HCT116 (cell line): ENCODE measurements at regions not wholly inside any gene's neighbourhood (a gene's known extent, or its start where the extent isn't known, plus 50 kb on each side); places are given as distances from the start of the nearest gene placed in this dataset.

Source experiments
- ATAC-seq: fragments of 200-7000 bp; cut with Tn5 transposase; 2 replicates; pipeline ENCODE4 v1.9.1; 2020; ENCODE audit warnings: mild to moderate bottlenecking, moderate library complexity
- BruUV-seq: library from RNA; stranded (reverse); fragments of 400-500 nt; replicated peaks from 2 replicates; lab custom pipeline; 2021; lab: Mats Ljungman, UMichigan
- CTCF ChIA-PET: fragments of 300-600 bp; sonication (Branson Sonifier 250); formaldehyde crosslinking; loops from one replicate; lab custom pipeline; 2021; ENCODE audit warnings: antibody characterized with exemption; lab: Charles Lee
- POLR2A ChIA-PET: fragments of 300-600, 350-600 bp; sonication (Branson Sonifier 250); formaldehyde crosslinking; loops from one replicate; lab custom pipeline; 2021; ENCODE audit warnings: antibody characterized with exemption; lab: Charles Lee
- RAD21 ChIA-PET, 2 experiments: fragments of 300-600 bp; sonication (Branson Sonifier 250); formaldehyde crosslinking; loops; one replicate each; lab custom pipeline; 2023; ENCODE audit warnings: low total read pairs in 2 of 2; ENCODE audit not compliant: uncharacterized antibody in 2 of 2, unreplicated experiment in 2 of 2, low non-redundant PET in 1 of 2; lab: Charles Lee
- DNase-seq: peaks from one replicate; pipeline ENCODE4 v3.0.0-alpha.2; 2010; ENCODE audit warnings: low read depth, low spot score
- H2AFZ ChIP-seq: fragments of 200-600 bp; shearing (Covaris generic), sonication (generic); 2 replicates; pipeline ENCODE4 v1.6.1; 2017; ENCODE audit warnings: low read depth, mixed run types, mixed read lengths, antibody characterized with exemption, low read length; ENCODE audit not compliant: poor library complexity, severe bottlenecking
- H3K27ac ChIP-seq: 2 replicates; pipeline ENCODE4 v1.5.1; 2012; ENCODE audit warnings: low read depth, low read length
- H3K27me3 ChIP-seq: fragments of 200-600 bp; sonication (generic); 2 replicates; pipeline ENCODE4 v1.6.1; 2016; ENCODE audit warnings: mixed run types, low read length, mixed read lengths; ENCODE audit not compliant: insufficient read depth
- H3K36me3 ChIP-seq, 2 experiments: fragments of 200-500 bp in 1 of 2; fragments of 200-600 bp in 1 of 2; sonication (Bioruptor generic) in 1 of 2; sonication (generic) in 1 of 2; 2 replicates each; pipeline versions ENCODE4 v1.5.1 to v1.6.1; 2014 to 2016; ENCODE audit warnings: low read length in 2 of 2, inconsistent platforms in 1 of 2, mixed read lengths in 1 of 2, mixed run types in 1 of 2; ENCODE audit not compliant: insufficient read depth in 2 of 2, control insufficient read depth in 1 of 2
- H3K4me1 ChIP-seq, 2 experiments: fragments of 200-600 bp in 1 of 2; sonication (generic) in 1 of 2; 2 replicates each; pipeline versions ENCODE4 v1.5.1 to v1.6.1; 2012 to 2017; ENCODE audit warnings: low read length in 2 of 2, inconsistent platforms in 1 of 2, mild to moderate bottlenecking in 1 of 2, mixed read lengths in 1 of 2, mixed run types in 1 of 2, moderate library complexity in 1 of 2; ENCODE audit not compliant: insufficient read depth in 2 of 2, control insufficient read depth in 1 of 2
- H3K4me2 ChIP-seq: fragments of 200-600 bp; sonication (generic); 2 replicates; pipeline ENCODE4 v1.6.1; 2017; ENCODE audit warnings: mixed run types, low read length, mixed read lengths
- H3K4me3 ChIP-seq, 2 experiments: fragments of 200-600 bp in 1 of 2; sonication (generic) in 1 of 2; replicated peaks in 1 of 2; 2 replicates each; pipeline ENCODE4 v1.5.1; 2011 to 2016; ENCODE audit warnings: low read length in 2 of 2, control low read depth in 1 of 2, low read depth in 1 of 2, mild to moderate bottlenecking in 1 of 2, mixed read lengths in 1 of 2, mixed run types in 1 of 2
- H3K79me2 ChIP-seq: fragments of 200-600 bp; sonication (generic); 2 replicates; pipeline ENCODE4 v1.6.1; 2017; ENCODE audit warnings: mild to moderate bottlenecking, mixed run types, low read length, moderate library complexity, mixed read lengths; ENCODE audit not compliant: insufficient read depth
- H3K9ac ChIP-seq: fragments of 200-600 bp; sonication (generic); 2 replicates; pipeline ENCODE4 v1.6.1; 2016; ENCODE audit warnings: low read length, mixed read lengths
- H3K9me2 ChIP-seq: fragments of 200-600 bp; sonication (generic), shearing (Covaris generic); 2 replicates; pipeline ENCODE4 v1.6.1; 2017; ENCODE audit warnings: mixed run types, mild to moderate bottlenecking, moderate library complexity; ENCODE audit not compliant: insufficient read depth
- H3K9me3 ChIP-seq, 2 experiments: fragments of 200-500 bp in 1 of 2; fragments of 200-600 bp in 1 of 2; sonication (Bioruptor generic) in 1 of 2; sonication (generic) in 1 of 2; 2 replicates each; pipeline ENCODE4 v1.6.1; 2014 to 2017; ENCODE audit warnings: low read length in 2 of 2, mixed read lengths in 2 of 2, inconsistent platforms in 1 of 2, low read depth in 1 of 2, mild to moderate bottlenecking in 1 of 2, mixed run types in 1 of 2, moderate library complexity in 1 of 2; ENCODE audit not compliant: control insufficient read depth in 1 of 2, insufficient read depth in 1 of 2
- H4K20me1 ChIP-seq: fragments of 200-600 bp; sonication (generic), shearing (Covaris generic); 2 replicates; pipeline ENCODE4 v1.6.1; 2017; ENCODE audit warnings: mixed run types, mild to moderate bottlenecking, moderate library complexity; ENCODE audit not compliant: insufficient read depth
- CEBPB ChIP-seq: IDR thresholded peaks from 2 replicates; pipeline ENCODE4 v1.6.1; 2012; ENCODE audit warnings: low read depth
- ELF1 ChIP-seq: IDR thresholded peaks from 2 replicates; pipeline ENCODE4 v1.6.1; 2012; ENCODE audit warnings: low read depth, borderline replicate concordance
- EZH2phosphoT487 ChIP-seq: fragments of 200-600 bp; IDR thresholded peaks from 2 replicates; pipeline ENCODE4 v1.6.1; 2018; ENCODE audit warnings: antibody characterized with exemption, borderline replicate concordance
- POLR2A ChIP-seq: IDR thresholded peaks from 2 replicates; pipeline ENCODE4 v1.7.0; 2011; ENCODE audit warnings: borderline replicate concordance; ENCODE audit not compliant: insufficient read depth, insufficient read length; ENCODE audit errors: extremely low read depth
- SIN3A ChIP-seq: IDR thresholded peaks from 2 replicates; pipeline ENCODE4 v1.6.1; 2012; ENCODE audit warnings: low read depth
- YY1 ChIP-seq: IDR thresholded peaks from 2 replicates; pipeline ENCODE4 v1.6.1; 2011; ENCODE audit warnings: low read length, low read depth, moderate library complexity, mild to moderate bottlenecking; ENCODE audit not compliant: insufficient replicate concordance; ENCODE audit errors: extremely low read depth
- ZFX ChIP-seq: fragments of 450-650 bp; IDR thresholded peaks from 2 replicates; pipeline ENCODE4 v1.6.1; 2017
- intact Hi-C: fragments of 100-400 bp; cut with micrococcal nuclease; formaldehyde crosslinking; loops from 2 replicates; pipeline ENCODE4 v1.10.0; 2022
- TF ChIP-seq, protein P1 (sequence below): IDR thresholded peaks from 2 replicates; pipeline ENCODE4 v1.6.1; 2011; ENCODE audit warnings: mild to moderate bottlenecking, low read length, moderate library complexity; ENCODE audit not compliant: insufficient replicate concordance; ENCODE audit errors: extremely low read depth
- TF ChIP-seq, protein P2 (sequence below), 3 experiments: fragments of 200-600 bp in 1 of 3; sonication (generic) in 1 of 3; IDR thresholded peaks in 2 of 3; conservative IDR thresholded peaks in 1 of 3; 2 replicates each; pipeline ENCODE4 v1.5.1; 2012 to 2017; ENCODE audit warnings: low read depth in 2 of 3, low read length in 2 of 3, antibody characterized with exemption in 1 of 3, borderline replicate concordance in 1 of 3, control low read depth in 1 of 3, mild to moderate bottlenecking in 1 of 3, mixed read lengths in 1 of 3, mixed run types in 1 of 3, moderate library complexity in 1 of 3; ENCODE audit not compliant: insufficient read depth in 1 of 3
- TF ChIP-seq, protein P3 (sequence below): IDR thresholded peaks from 2 replicates; pipeline ENCODE4 v1.6.1; 2012
- TF ChIP-seq, protein P4 (sequence below): IDR thresholded peaks from 2 replicates; pipeline ENCODE4 v1.6.1; 2012; ENCODE audit warnings: low read depth

DNA sequence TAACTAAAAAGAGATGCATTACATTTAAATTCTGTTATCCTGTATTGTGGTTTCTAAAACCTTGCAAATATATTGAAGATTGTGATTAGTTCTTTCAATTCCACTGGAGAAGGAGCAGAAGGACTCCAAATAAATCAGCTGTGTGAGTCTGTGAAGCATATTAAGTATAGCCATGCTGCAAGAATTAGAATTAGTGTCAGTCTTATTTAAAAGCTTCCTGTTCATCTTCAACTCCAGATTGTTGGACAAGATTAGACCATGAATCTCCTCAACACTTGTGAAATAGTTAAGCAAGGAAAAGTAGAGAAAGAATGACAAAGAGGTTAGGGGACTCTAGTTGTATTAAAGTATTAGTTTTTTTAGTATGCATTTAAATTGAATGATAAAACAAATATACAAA is 92.5 kb upstream of the LRP1B start (continued):
- TF ChIP-seq, protein P1, sequence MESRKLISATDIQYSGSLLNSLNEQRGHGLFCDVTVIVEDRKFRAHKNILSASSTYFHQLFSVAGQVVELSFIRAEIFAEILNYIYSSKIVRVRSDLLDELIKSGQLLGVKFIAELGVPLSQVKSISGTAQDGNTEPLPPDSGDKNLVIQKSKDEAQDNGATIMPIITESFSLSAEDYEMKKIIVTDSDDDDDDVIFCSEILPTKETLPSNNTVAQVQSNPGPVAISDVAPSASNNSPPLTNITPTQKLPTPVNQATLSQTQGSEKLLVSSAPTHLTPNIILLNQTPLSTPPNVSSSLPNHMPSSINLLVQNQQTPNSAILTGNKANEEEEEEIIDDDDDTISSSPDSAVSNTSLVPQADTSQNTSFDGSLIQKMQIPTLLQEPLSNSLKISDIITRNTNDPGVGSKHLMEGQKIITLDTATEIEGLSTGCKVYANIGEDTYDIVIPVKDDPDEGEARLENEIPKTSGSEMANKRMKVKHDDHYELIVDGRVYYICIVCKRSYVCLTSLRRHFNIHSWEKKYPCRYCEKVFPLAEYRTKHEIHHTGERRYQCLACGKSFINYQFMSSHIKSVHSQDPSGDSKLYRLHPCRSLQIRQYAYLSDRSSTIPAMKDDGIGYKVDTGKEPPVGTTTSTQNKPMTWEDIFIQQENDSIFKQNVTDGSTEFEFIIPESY: no peak
- TF ChIP-seq ELF1: no peak
- TF ChIP-seq CEBPB: no peak

DNA sequence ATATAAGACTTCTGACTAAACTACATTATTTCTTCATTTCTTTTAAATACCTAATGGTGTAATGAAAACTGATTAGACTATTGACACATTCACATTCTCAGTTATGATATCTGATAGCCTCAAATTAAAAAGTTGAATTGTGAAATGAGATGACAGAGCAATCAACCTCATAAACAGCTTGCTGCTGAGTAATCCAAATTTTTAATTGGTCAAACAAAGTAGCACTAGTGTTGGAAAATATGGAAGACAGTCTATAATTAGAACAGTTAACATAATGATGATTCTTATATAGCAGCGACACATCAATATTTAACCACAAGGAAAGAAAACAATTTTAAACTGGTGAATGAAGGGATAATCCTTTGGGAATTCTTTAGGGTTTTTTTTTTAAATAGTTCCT is 91.9 kb upstream of the LRP1B start:
- Histone ChIP-seq H3K36me3 (no peaks in the 10 kb centered on the region), H3K27me3 (no peaks in the 10 kb centered on the region), H3K4me2 (no peak overlapping the region), H3K9ac (no peak overlapping the region), H2AFZ (peak overlapping the region; percentile 12), H3K4me1 (peaks cover 0 to 6% of the 10 kb centered on the region in 2 experiments; a peak in 1 of 4 replicates), H3K9me3 (no peaks in the 10 kb centered on the region), H3K4me3 (no peak overlapping the region), H3K9me2 (no peaks in the 10 kb centered on the region), H4K20me1 (no peaks in the 10 kb centered on the region), H3K79me2 (no peaks in the 10 kb centered on the region), H3K27ac (no peak overlapping the region)
- ChIA-PET POLR2A (no interaction called here), RAD21 (no interaction called here), CTCF (no interaction called here)
- intact Hi-C loops: no loop called here
- TF ChIP-seq ZFX (no peak), EZH2phosphoT487 (no peak), POLR2A (no peak), SIN3A (no peak), YY1 (no peak)
- TF ChIP-seq, protein P2, sequence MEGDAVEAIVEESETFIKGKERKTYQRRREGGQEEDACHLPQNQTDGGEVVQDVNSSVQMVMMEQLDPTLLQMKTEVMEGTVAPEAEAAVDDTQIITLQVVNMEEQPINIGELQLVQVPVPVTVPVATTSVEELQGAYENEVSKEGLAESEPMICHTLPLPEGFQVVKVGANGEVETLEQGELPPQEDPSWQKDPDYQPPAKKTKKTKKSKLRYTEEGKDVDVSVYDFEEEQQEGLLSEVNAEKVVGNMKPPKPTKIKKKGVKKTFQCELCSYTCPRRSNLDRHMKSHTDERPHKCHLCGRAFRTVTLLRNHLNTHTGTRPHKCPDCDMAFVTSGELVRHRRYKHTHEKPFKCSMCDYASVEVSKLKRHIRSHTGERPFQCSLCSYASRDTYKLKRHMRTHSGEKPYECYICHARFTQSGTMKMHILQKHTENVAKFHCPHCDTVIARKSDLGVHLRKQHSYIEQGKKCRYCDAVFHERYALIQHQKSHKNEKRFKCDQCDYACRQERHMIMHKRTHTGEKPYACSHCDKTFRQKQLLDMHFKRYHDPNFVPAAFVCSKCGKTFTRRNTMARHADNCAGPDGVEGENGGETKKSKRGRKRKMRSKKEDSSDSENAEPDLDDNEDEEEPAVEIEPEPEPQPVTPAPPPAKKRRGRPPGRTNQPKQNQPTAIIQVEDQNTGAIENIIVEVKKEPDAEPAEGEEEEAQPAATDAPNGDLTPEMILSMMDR (IDR thresholded peaks at IDR 0.05 in 2 of 3, conservative IDR thresholded peaks at IDR 0.05 in 1 of 3; ENCODE audit: borderline replicate concordance in 1 of 3, insufficient read depth in 1 of 3, low read depth in 2 of 3, low read length in 2 of 3): no peak
- TF ChIP-seq, protein P3, sequence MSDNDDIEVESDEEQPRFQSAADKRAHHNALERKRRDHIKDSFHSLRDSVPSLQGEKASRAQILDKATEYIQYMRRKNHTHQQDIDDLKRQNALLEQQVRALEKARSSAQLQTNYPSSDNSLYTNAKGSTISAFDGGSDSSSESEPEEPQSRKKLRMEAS: no peak
- TF ChIP-seq, protein P4, sequence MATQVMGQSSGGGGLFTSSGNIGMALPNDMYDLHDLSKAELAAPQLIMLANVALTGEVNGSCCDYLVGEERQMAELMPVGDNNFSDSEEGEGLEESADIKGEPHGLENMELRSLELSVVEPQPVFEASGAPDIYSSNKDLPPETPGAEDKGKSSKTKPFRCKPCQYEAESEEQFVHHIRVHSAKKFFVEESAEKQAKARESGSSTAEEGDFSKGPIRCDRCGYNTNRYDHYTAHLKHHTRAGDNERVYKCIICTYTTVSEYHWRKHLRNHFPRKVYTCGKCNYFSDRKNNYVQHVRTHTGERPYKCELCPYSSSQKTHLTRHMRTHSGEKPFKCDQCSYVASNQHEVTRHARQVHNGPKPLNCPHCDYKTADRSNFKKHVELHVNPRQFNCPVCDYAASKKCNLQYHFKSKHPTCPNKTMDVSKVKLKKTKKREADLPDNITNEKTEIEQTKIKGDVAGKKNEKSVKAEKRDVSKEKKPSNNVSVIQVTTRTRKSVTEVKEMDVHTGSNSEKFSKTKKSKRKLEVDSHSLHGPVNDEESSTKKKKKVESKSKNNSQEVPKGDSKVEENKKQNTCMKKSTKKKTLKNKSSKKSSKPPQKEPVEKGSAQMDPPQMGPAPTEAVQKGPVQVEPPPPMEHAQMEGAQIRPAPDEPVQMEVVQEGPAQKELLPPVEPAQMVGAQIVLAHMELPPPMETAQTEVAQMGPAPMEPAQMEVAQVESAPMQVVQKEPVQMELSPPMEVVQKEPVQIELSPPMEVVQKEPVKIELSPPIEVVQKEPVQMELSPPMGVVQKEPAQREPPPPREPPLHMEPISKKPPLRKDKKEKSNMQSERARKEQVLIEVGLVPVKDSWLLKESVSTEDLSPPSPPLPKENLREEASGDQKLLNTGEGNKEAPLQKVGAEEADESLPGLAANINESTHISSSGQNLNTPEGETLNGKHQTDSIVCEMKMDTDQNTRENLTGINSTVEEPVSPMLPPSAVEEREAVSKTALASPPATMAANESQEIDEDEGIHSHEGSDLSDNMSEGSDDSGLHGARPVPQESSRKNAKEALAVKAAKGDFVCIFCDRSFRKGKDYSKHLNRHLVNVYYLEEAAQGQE: no peak
- no TSS peak for BruUV-seq
- DNase-seq (no peak), ATAC-seq (no peak)
